K562 (cell line): ENCODE measurements at regions not wholly inside any gene's neighbourhood (a gene's known extent, or its start where the extent isn't known, plus 50 kb on each side); places are given as distances from the start of the nearest gene placed in this dataset.

Experiments
- EZH2 ChIP-seq: IDR thresholded peaks from 2 replicates; pipeline ENCODE4 v1.6.1; 2012; ENCODE audit warnings: low read depth, mild to moderate bottlenecking, inconsistent platforms, low read length, borderline replicate concordance
- SPI1 ChIP-seq: IDR thresholded peaks from 2 replicates; pipeline ENCODE4 v1.6.1; 2011; ENCODE audit warnings: low read depth, low read length, control low read depth, borderline replicate concordance
- STAT5B ChIP-seq: fragments of 250-450 bp; sonication (Bioruptor Pico); IDR thresholded peaks from 2 replicates; pipeline ENCODE4 v1.8.0; 2021; ENCODE audit warnings: mild to moderate bottlenecking, inconsistent platforms
- TBL1XR1 ChIP-seq, 2 experiments: IDR thresholded peaks; 2 replicates each; pipeline ENCODE4 v1.6.1; 2012; ENCODE audit warnings: improper control_type of control experiment in 2 of 2, low read length in 2 of 2, mild to moderate bottlenecking in 1 of 2
- TF ChIP-seq, protein P1 (sequence below), 3 experiments: IDR thresholded peaks in 2 of 3; conservative IDR thresholded peaks in 1 of 3; 2 replicates each; pipeline ENCODE4 v1.5.1; 2011 to 2012; ENCODE audit warnings: low read length in 3 of 3, mild to moderate bottlenecking in 3 of 3, control low read depth in 2 of 3, improper control_type of control experiment in 1 of 3, inconsistent platforms in 1 of 3, low read depth in 1 of 3, mixed read lengths in 1 of 3, moderate library complexity in 1 of 3; ENCODE audit not compliant: insufficient read depth in 2 of 3
- TF ChIP-seq, protein P2 (sequence below), 2 experiments: fragments of 450-650 bp; formaldehyde crosslinking in 1 of 2; IDR thresholded peaks; 2 replicates each; pipeline versions ENCODE4 v1.4.0 to v1.6.1; 2014 to 2020; ENCODE audit warnings: mild to moderate bottlenecking in 2 of 2, borderline replicate concordance in 1 of 2, low read depth in 1 of 2

- TF ChIP-seq SPI1 (no peak), STAT5B (CRISPR knock-in tag) (no peak), TBL1XR1 (IDR thresholded peaks at IDR 0.05; ENCODE audit: low read length in 2 of 2) (no peak), EZH2 (no peak)
- TF ChIP-seq, protein P1, sequence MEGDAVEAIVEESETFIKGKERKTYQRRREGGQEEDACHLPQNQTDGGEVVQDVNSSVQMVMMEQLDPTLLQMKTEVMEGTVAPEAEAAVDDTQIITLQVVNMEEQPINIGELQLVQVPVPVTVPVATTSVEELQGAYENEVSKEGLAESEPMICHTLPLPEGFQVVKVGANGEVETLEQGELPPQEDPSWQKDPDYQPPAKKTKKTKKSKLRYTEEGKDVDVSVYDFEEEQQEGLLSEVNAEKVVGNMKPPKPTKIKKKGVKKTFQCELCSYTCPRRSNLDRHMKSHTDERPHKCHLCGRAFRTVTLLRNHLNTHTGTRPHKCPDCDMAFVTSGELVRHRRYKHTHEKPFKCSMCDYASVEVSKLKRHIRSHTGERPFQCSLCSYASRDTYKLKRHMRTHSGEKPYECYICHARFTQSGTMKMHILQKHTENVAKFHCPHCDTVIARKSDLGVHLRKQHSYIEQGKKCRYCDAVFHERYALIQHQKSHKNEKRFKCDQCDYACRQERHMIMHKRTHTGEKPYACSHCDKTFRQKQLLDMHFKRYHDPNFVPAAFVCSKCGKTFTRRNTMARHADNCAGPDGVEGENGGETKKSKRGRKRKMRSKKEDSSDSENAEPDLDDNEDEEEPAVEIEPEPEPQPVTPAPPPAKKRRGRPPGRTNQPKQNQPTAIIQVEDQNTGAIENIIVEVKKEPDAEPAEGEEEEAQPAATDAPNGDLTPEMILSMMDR (IDR thresholded peaks at IDR 0.05 in 2 of 3, conservative IDR thresholded peaks at IDR 0.05 in 1 of 3; ENCODE audit: insufficient read depth in 2 of 3, low read depth in 1 of 3, low read length in 3 of 3): no peak
- TF ChIP-seq, protein P2, sequence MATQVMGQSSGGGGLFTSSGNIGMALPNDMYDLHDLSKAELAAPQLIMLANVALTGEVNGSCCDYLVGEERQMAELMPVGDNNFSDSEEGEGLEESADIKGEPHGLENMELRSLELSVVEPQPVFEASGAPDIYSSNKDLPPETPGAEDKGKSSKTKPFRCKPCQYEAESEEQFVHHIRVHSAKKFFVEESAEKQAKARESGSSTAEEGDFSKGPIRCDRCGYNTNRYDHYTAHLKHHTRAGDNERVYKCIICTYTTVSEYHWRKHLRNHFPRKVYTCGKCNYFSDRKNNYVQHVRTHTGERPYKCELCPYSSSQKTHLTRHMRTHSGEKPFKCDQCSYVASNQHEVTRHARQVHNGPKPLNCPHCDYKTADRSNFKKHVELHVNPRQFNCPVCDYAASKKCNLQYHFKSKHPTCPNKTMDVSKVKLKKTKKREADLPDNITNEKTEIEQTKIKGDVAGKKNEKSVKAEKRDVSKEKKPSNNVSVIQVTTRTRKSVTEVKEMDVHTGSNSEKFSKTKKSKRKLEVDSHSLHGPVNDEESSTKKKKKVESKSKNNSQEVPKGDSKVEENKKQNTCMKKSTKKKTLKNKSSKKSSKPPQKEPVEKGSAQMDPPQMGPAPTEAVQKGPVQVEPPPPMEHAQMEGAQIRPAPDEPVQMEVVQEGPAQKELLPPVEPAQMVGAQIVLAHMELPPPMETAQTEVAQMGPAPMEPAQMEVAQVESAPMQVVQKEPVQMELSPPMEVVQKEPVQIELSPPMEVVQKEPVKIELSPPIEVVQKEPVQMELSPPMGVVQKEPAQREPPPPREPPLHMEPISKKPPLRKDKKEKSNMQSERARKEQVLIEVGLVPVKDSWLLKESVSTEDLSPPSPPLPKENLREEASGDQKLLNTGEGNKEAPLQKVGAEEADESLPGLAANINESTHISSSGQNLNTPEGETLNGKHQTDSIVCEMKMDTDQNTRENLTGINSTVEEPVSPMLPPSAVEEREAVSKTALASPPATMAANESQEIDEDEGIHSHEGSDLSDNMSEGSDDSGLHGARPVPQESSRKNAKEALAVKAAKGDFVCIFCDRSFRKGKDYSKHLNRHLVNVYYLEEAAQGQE (IDR thresholded peaks at IDR 0.05; ENCODE audit: borderline replicate concordance): no peak
- TF ChIP-seq, protein P2 (CRISPR knock-in tag; IDR thresholded peaks at IDR 0.05; ENCODE audit: low read depth): no peak
These were observed 135.2 kb downstream of the PTPRS start for GRCh38 chr19:5205381-5205780.
